IMR-90 (cell line): ENCODE measurements at regions not wholly inside any gene's neighbourhood (a gene's known extent, or its start where the extent isn't known, plus 50 kb on each side); places are given as distances from the start of the nearest gene placed in this dataset.

ENCODE experiments used
- BHLHE40 ChIP-seq: fragments of 150-350 bp; IDR thresholded peaks from 2 replicates; pipeline ENCODE4 v1.6.1; 2016; ENCODE audit warnings: mild to moderate bottlenecking, low read depth, low read length
- CEBPB ChIP-seq: IDR thresholded peaks from 2 replicates; pipeline ENCODE4 v1.6.1; 2012; ENCODE audit warnings: low read depth, low read length, improper control_type of control experiment
- CHD1 ChIP-seq: IDR thresholded peaks from 2 replicates; pipeline ENCODE4 v1.6.1; 2012; ENCODE audit warnings: low read depth, low read length, improper control_type of control experiment
- CTCF ChIP-seq: conservative IDR thresholded peaks from 2 replicates; pipeline ENCODE4 v1.5.1; 2012; ENCODE audit warnings: mild to moderate bottlenecking, low read depth, low read length, improper control_type of control experiment
- ELK1 ChIP-seq: fragments of 150-350 bp; IDR thresholded peaks from 2 replicates; pipeline ENCODE4 v1.6.1; 2016; ENCODE audit warnings: low read depth, mild to moderate bottlenecking, low read length, moderate library complexity, borderline replicate concordance
- FOS ChIP-seq: fragments of 150-350 bp; IDR thresholded peaks from 2 replicates; pipeline ENCODE4 v1.6.1; 2016; ENCODE audit warnings: low read depth, low read length
- MXI1 ChIP-seq: IDR thresholded peaks from 2 replicates; pipeline ENCODE4 v1.6.1; 2012; ENCODE audit warnings: low read depth, mild to moderate bottlenecking, low read length, moderate library complexity, borderline replicate concordance
- POLR2A ChIP-seq: IDR thresholded peaks from 2 replicates; pipeline ENCODE4 v1.6.1; 2012; ENCODE audit warnings: mild to moderate bottlenecking, low read depth, low read length
- RFX5 ChIP-seq: IDR thresholded peaks from 2 replicates; pipeline ENCODE4 v1.8.0; 2012; ENCODE audit warnings: low read depth, mild to moderate bottlenecking, low read length, moderate library complexity
- SMC3 ChIP-seq: fragments of 150-350 bp; IDR thresholded peaks from 2 replicates; pipeline ENCODE4 v1.6.1; 2016; ENCODE audit warnings: low read depth, mild to moderate bottlenecking, antibody characterized with exemption, low read length, moderate library complexity

GRCh38 chr3:139814646-139815045, 120.3 kb upstream of the CLSTN2 start:
- no peak for TF ChIP-seq POLR2A
- TF ChIP-seq CTCF = no peak
- TF ChIP-seq CEBPB = no peak
- no peak for TF ChIP-seq FOS
- no peak for TF ChIP-seq CHD1
- TF ChIP-seq RFX5 = no peak
- no peak for TF ChIP-seq ELK1
- TF ChIP-seq MXI1 = no peak
- no peak for TF ChIP-seq BHLHE40
- no peak for TF ChIP-seq SMC3
